B cell (primary cell): ENCODE measurements at regions not wholly inside any gene's neighbourhood (a gene's known extent, or its start where the extent isn't known, plus 50 kb on each side); places are given as distances from the start of the nearest gene placed in this dataset.

Source experiments
- ATAC-seq: fragments of 200-7000 bp; cut with Tn5 transposase; one replicate; pipeline ENCODE4 v1.10.0; 2021; ENCODE audit warnings: low read depth, mild to moderate bottlenecking, moderate number of reproducible peaks, moderate library complexity
- CTCF ChIA-PET: fragments of 350-600 bp; sonication (Branson Sonifier 250); formaldehyde crosslinking; loops from one replicate; lab custom pipeline; 2021; ENCODE audit warnings: antibody characterized with exemption, inconsistent platforms; lab: Charles Lee
- POLR2A ChIA-PET: fragments of 350-600 bp; sonication (Branson Sonifier 250); formaldehyde crosslinking; loops from one replicate; lab custom pipeline; 2021; ENCODE audit warnings: antibody characterized with exemption; lab: Charles Lee
- DNase-seq: peaks from one replicate; pipeline ENCODE4 v3.0.0; 2013
- H2AFZ ChIP-seq: 2 replicates; pipeline ENCODE4 v1.6.1; 2012; ENCODE audit warnings: mild to moderate bottlenecking, low read depth, low read length; ENCODE audit not compliant: insufficient read depth, poor library complexity, severe bottlenecking
- H3K27ac ChIP-seq, 2 donors: 1 replicate in 1 of 2; 2 replicates in 1 of 2; pipeline ENCODE4 v1.5.1; 2012 to 2013; ENCODE audit warnings: low read length in 2 of 2, mild to moderate bottlenecking in 2 of 2, moderate library complexity in 1 of 2
- H3K27me3 ChIP-seq, 4 experiments: fragments of 200-600 bp in 1 of 4; sonication (generic) in 1 of 4; replicated peaks in 1 of 4; 1 replicate in 2 of 4; 2 replicates in 2 of 4; pipeline versions ENCODE4 v1.6.1 to v1.7.0; 2013 to 2016; ENCODE audit warnings: low read length in 3 of 4, mild to moderate bottlenecking in 2 of 4, mixed read lengths in 1 of 4, moderate library complexity in 1 of 4; ENCODE audit not compliant: insufficient read depth in 4 of 4, control insufficient read depth in 3 of 4; ENCODE audit errors: control extremely low read depth in 1 of 4
- H3K36me3 ChIP-seq, 2 experiments: replicated peaks in 1 of 2; 1 replicate in 1 of 2; 2 replicates in 1 of 2; pipeline versions ENCODE4 v1.6.1 to v1.7.1; 2013; ENCODE audit warnings: low read length in 1 of 2; ENCODE audit not compliant: insufficient read depth in 2 of 2, control insufficient read depth in 1 of 2; ENCODE audit errors: control extremely low read depth in 1 of 2, extremely low read depth in 1 of 2
- H3K4me1 ChIP-seq, 2 donors: fragments of 200-600 bp in 1 of 2; sonication (generic) in 1 of 2; 1 replicate in 1 of 2; 2 replicates in 1 of 2; pipeline versions ENCODE4 v1.5.1 to v1.6.1; 2013 to 2017; ENCODE audit warnings: low read length in 2 of 2; ENCODE audit not compliant: control insufficient read depth in 2 of 2, insufficient read depth in 2 of 2
- H3K4me2 ChIP-seq: replicated peaks from 2 replicates; pipeline ENCODE3; 2012; ENCODE audit warnings: mild to moderate bottlenecking, low read depth, low read length; ENCODE audit not compliant: poor library complexity, severe bottlenecking
- H3K4me3 ChIP-seq, 5 experiments: fragments of 200-600 bp in 1 of 5; sonication (generic) in 1 of 5; 1 replicate in 3 of 5; 2 replicates in 2 of 5; pipeline versions ENCODE4 v1.5.1 to v1.7.0; 2011 to 2016; ENCODE audit warnings: low read length in 4 of 5, mild to moderate bottlenecking in 4 of 5, low read depth in 2 of 5, control low read depth in 1 of 5, moderate library complexity in 1 of 5; ENCODE audit not compliant: insufficient read depth in 1 of 5; ENCODE audit errors: control extremely low read depth in 1 of 5, extremely low read depth in 1 of 5
- H3K79me2 ChIP-seq: fragments of 200-600 bp; sonication (generic); one replicate; pipeline ENCODE4 v1.6.0; 2016; ENCODE audit warnings: low read length; ENCODE audit not compliant: control insufficient read depth, insufficient read depth
- H3K9ac ChIP-seq: fragments of 200-600 bp; sonication (generic); 2 replicates; pipeline ENCODE4 v1.6.1; 2017; ENCODE audit warnings: mild to moderate bottlenecking, low read length, moderate library complexity
- H3K9me3 ChIP-seq, 3 donors: one replicate each; pipeline versions ENCODE4 v1.6.1 to v1.7.1; 2013; ENCODE audit warnings: low read length in 2 of 3; ENCODE audit not compliant: control insufficient read depth in 2 of 3, insufficient read depth in 1 of 3; ENCODE audit errors: control extremely low read depth in 1 of 3
- H4K20me1 ChIP-seq: 2 replicates; pipeline ENCODE4 v1.6.0; 2012; ENCODE audit warnings: mild to moderate bottlenecking, low read length; ENCODE audit not compliant: insufficient read depth, control insufficient read depth, poor library complexity, severe bottlenecking
- H3K27ac Mint-ChIP-seq: one replicate; pipeline ENCODE4 v1.8.0; 2021; ENCODE audit warnings: mixed read lengths
- H3K27me3 Mint-ChIP-seq: one replicate; pipeline ENCODE4 v1.8.0; 2021; ENCODE audit warnings: mixed read lengths
- H3K4me1 Mint-ChIP-seq: one replicate; pipeline ENCODE4 v1.8.0; 2021; ENCODE audit warnings: mixed read lengths
- H3K4me3 Mint-ChIP-seq: one replicate; pipeline ENCODE4 v1.8.0; 2021; ENCODE audit warnings: mixed read lengths
- H3K9me3 Mint-ChIP-seq: one replicate; pipeline ENCODE4 v1.8.0; 2022; ENCODE audit warnings: mixed read lengths; ENCODE audit not compliant: insufficient read depth
- CTCF ChIP-seq: fragments of 200-600 bp; IDR thresholded peaks from one replicate; pipeline ENCODE4 v1.8.0; 2022; ENCODE audit warnings: antibody characterized with exemption, mild to moderate bottlenecking
- EZH2 ChIP-seq: IDR thresholded peaks from 2 replicates; pipeline ENCODE4 v1.6.1; 2012; ENCODE audit warnings: borderline replicate concordance, low read depth, mild to moderate bottlenecking, moderate library complexity, low read length; ENCODE audit not compliant: insufficient read depth, poor library complexity, severe bottlenecking
- WGBS: methylation state at CpG from one replicate; pipeline ENCODE4 v1.1.5; 2013; ENCODE audit warnings: missing lambda C conversion rate; ENCODE audit not compliant: insufficient coverage; 5-methylcytosine and 5-hydroxymethylcytosine counted together
- intact Hi-C: fragments of 100-400 bp; cut with micrococcal nuclease; formaldehyde crosslinking; loops from one replicate; pipeline ENCODE4 v1.10.0; 2022

- DNase-seq (no peak), ATAC-seq (no peak)
- no peak overlapping the region for H3K9ac ChIP-seq
- no peaks in the 10 kb centered on the region for H4K20me1 ChIP-seq
- Mint-ChIP-seq H3K4me1 (no peaks in the 10 kb centered on the region), H3K27ac (no peak overlapping the region), H3K9me3 (no peaks in the 10 kb centered on the region), H3K27me3 (no peaks in the 10 kb centered on the region), H3K4me3 (no peak overlapping the region)
- ChIA-PET POLR2A (interaction anchor here (0.5 kb wide), 1 partner anchor 55 kb away, joined by 5 read pairs; no protein-coding TSS in a partner anchor), CTCF (no interaction called here)
- 97% methylated on average over 17 of the region's 22 CpGs for WGBS
- intact Hi-C loops = no loop called here
- H3K4me1 ChIP-seq = no peaks in the 10 kb centered on the region
- no peak overlapping the region for H2AFZ ChIP-seq
- no peaks in the 10 kb centered on the region for H3K36me3 ChIP-seq
- no peaks in the 10 kb centered on the region for H3K79me2 ChIP-seq
- no peak overlapping the region for H3K27ac ChIP-seq
- H3K9me3 ChIP-seq = peaks cover 0 to 4% (median 0%) of the 10 kb centered on the region in 3 donors
- no peak for TF ChIP-seq CTCF
- TF ChIP-seq EZH2 = no peak
- H3K4me2 ChIP-seq = no peak overlapping the region
- H3K27me3 ChIP-seq = no peaks in the 10 kb centered on the region
- no peak overlapping the region for H3K4me3 ChIP-seq
Observed at GRCh38 chr18:10068766-10069567, 155.2 kb downstream of the VAPA start.

- WGBS = 94% methylated on average over 2 of the region's 2 CpGs
- CTCF ChIA-PET = no interaction called here
Observed at GRCh38 chr18:10070561-10071000, 156.8 kb downstream of the VAPA start.

More at GRCh38 chr18:10070561-10071000, 156.8 kb downstream of the VAPA start:
- H3K4me1 ChIP-seq = no peaks in the 10 kb centered on the region
- TF ChIP-seq EZH2 (no peak), CTCF (no peak)
- H3K4me2 ChIP-seq = no peak overlapping the region
- no peaks in the 10 kb centered on the region for H3K79me2 ChIP-seq
- no peaks in the 10 kb centered on the region for H3K9me3 Mint-ChIP-seq
- POLR2A ChIA-PET = no interaction called here
- H3K4me3 ChIP-seq = no peak overlapping the region
- DNase-seq (no peak), ATAC-seq (no peak)
- no peaks in the 10 kb centered on the region for H4K20me1 ChIP-seq
- no peak overlapping the region for H3K27ac Mint-ChIP-seq
- no peak overlapping the region for H3K9ac ChIP-seq
- no peaks in the 10 kb centered on the region for H3K27me3 ChIP-seq
- H2AFZ ChIP-seq = no peak overlapping the region
- no peaks in the 10 kb centered on the region for H3K36me3 ChIP-seq
- H3K9me3 ChIP-seq = no peaks in the 10 kb centered on the region
- H3K4me1 Mint-ChIP-seq = no peaks in the 10 kb centered on the region
- peaks cover 3% of the 10 kb centered on the region for H3K27me3 Mint-ChIP-seq
- no peak overlapping the region for H3K4me3 Mint-ChIP-seq
- H3K27ac ChIP-seq = no peak overlapping the region
- intact Hi-C loops = no loop called here
